ENCODE measurements at regions not wholly inside any gene's neighbourhood (a gene's known extent, or its start where the extent isn't known, plus 50 kb on each side); places are given as distances from the start of the nearest gene placed in this dataset.

- TF ChIP-seq, protein P1, sequence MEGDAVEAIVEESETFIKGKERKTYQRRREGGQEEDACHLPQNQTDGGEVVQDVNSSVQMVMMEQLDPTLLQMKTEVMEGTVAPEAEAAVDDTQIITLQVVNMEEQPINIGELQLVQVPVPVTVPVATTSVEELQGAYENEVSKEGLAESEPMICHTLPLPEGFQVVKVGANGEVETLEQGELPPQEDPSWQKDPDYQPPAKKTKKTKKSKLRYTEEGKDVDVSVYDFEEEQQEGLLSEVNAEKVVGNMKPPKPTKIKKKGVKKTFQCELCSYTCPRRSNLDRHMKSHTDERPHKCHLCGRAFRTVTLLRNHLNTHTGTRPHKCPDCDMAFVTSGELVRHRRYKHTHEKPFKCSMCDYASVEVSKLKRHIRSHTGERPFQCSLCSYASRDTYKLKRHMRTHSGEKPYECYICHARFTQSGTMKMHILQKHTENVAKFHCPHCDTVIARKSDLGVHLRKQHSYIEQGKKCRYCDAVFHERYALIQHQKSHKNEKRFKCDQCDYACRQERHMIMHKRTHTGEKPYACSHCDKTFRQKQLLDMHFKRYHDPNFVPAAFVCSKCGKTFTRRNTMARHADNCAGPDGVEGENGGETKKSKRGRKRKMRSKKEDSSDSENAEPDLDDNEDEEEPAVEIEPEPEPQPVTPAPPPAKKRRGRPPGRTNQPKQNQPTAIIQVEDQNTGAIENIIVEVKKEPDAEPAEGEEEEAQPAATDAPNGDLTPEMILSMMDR (IDR thresholded peaks at IDR 0.05): no peak
- TF ChIP-seq POLR2A (IDR thresholded peaks at IDR 0.05): no peak
These were observed 1338.8 kb upstream of the SEL1L start for GRCh38 chr14:82872494-82872893.
